Lower leg skin (tissue), 3 donors: ENCODE measurements at regions not wholly inside any gene's neighbourhood (a gene's known extent, or its start where the extent isn't known, plus 50 kb on each side); places are given as distances from the start of the nearest gene placed in this dataset.

Experiments
- CTCF ChIP-seq, 3 donors: fragments of 450-650 bp; IDR thresholded peaks; one replicate each; pipeline ENCODE4 v1.5.1; 2016; ENCODE audit warnings: antibody characterized with exemption in 3 of 3, mild to moderate bottlenecking in 3 of 3, moderate library complexity in 2 of 3
- POLR2A ChIP-seq, 2 donors: fragments of 450-650 bp; IDR thresholded peaks; one replicate each; pipeline ENCODE4 v1.6.1; 2016 to 2017; ENCODE audit warnings: antibody characterized with exemption in 2 of 2, mild to moderate bottlenecking in 1 of 2, moderate library complexity in 1 of 2

GRCh38 chrX:128518508-128518907 lies 466.3 kb upstream of the ACTRT1 start:
- TF ChIP-seq POLR2A (IDR thresholded peaks at IDR 0.05) = no peak
- no peak for TF ChIP-seq CTCF (IDR thresholded peaks at IDR 0.05)
